Esophagus muscularis mucosa (tissue), 4 donors: ENCODE measurements at regions not wholly inside any gene's neighbourhood (a gene's known extent, or its start where the extent isn't known, plus 50 kb on each side); places are given as distances from the start of the nearest gene placed in this dataset.
"Not testable (repeated sequence)": the region's sequence is repeated elsewhere in the genome, so short reads cannot be mapped to it uniquely, and the experiment has no call there.

Experiments
- DNase-seq: peaks from one replicate; pipeline ENCODE4 v3.0.0-alpha.2; 2017; ENCODE audit errors: extremely low spot score
- H3K27ac ChIP-seq, 4 donors: fragments of 200-600 bp; sonication (generic); replicated peaks in 1 of 4; 1 replicate in 3 of 4; 2 replicates in 1 of 4; pipeline ENCODE4 v1.5.1; 2016 to 2019; ENCODE audit warnings: mild to moderate bottlenecking in 1 of 4
- H3K27me3 ChIP-seq, 4 donors: fragments of 200-600 bp; sonication (generic); one replicate each; pipeline versions ENCODE4 v1.5.1 to v1.6.0; 2016 to 2019
- H3K36me3 ChIP-seq, 4 donors: fragments of 200-600 bp; sonication (generic); one replicate each; pipeline ENCODE4 v1.5.1; 2016 to 2019
- H3K4me1 ChIP-seq, 4 donors: fragments of 200-600 bp; sonication (generic); one replicate each; pipeline ENCODE4 v1.5.1; 2016 to 2019
- H3K4me3 ChIP-seq, 4 donors: fragments of 200-600 bp; sonication (generic); 1 replicate in 2 of 4; 2 replicates in 2 of 4; pipeline ENCODE4 v1.5.1; 2016 to 2019; ENCODE audit warnings: mild to moderate bottlenecking in 4 of 4, moderate library complexity in 1 of 4
- H3K9me3 ChIP-seq, 4 donors: fragments of 200-600 bp; sonication (generic); 1 replicate in 3 of 4; 2 replicates in 1 of 4; pipeline ENCODE4 v1.5.1; 2016 to 2019
- EP300 ChIP-seq: sonication (generic); formaldehyde crosslinking; IDR thresholded peaks from one replicate; pipeline ENCODE4 v1.6.1; 2017; ENCODE audit warnings: antibody characterized with exemption
- POLR2A ChIP-seq: fragments of 450-650 bp; IDR thresholded peaks from one replicate; pipeline ENCODE4 v1.6.1; 2017; ENCODE audit warnings: antibody characterized with exemption, moderate library complexity, mild to moderate bottlenecking, low read depth
- POLR2AphosphoS5 ChIP-seq, 2 donors: sonication (generic); formaldehyde crosslinking; IDR thresholded peaks; one replicate each; pipeline ENCODE4 v1.6.1; 2017; ENCODE audit warnings: antibody characterized with exemption in 2 of 2
- WGBS: methylation state at CpG from one replicate; pipeline ENCODE4 v1.1.5; 2018; 5-methylcytosine and 5-hydroxymethylcytosine counted together
- intact Hi-C: fragments of 100-400 bp; cut with DNase I; formaldehyde crosslinking; loops from one replicate; pipeline ENCODE4 v1.15.1; 2023
- TF ChIP-seq, protein P1 (sequence below), 3 experiments: fragments of 200-600 bp in 2 of 3; fragments of 450-650 bp in 1 of 3; sonication (generic) in 2 of 3; IDR thresholded peaks; one replicate each; pipeline ENCODE4 v1.5.1; 2017 to 2019; ENCODE audit warnings: antibody characterized with exemption in 3 of 3, mild to moderate bottlenecking in 2 of 3, moderate library complexity in 1 of 3

DNA sequence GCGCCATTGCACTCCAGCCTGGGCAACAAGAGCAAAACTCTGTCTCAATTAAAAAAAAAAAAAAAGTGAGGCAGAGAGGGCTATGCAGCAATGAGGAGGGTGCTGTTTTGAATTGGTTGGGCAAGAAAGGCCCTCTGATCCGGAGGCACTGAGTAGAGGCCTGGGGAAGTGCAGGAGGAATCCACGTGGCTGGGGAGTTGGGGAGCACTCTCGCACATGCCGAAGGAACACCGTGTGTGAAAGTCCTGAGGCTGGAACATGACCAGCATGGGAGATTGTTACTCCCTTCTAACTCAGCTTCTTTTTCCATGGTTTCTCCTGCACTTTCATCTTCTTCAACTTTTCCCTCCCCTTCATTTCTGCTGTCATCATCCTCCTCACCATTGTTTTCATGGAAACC lies 347.9 kb upstream of the HS6ST1 start:
- WGBS: 93% methylated on average over 6 of the region's 6 CpGs

DNA sequence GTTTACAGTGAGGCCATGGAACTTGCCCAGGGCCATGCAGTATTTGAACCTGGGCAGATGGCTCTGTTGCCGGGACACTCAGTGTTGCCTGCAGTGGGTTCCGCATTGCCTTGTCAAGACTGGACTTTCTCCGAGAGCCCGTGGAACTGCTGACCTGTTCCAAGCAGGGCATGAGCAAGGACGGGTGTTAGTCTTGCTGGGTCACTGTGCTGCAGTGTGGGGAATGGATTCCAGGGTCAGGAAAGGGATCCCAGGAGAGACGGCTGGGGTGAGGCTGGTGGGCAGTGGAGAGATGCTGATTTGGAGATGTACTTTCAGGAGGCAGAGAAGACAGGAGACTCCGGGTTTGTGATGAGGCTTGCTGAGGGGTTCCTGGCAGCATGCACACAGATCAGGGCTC lies 348.7 kb upstream of the HS6ST1 start:
- intact Hi-C loops: no loop called here
- Histone ChIP-seq H3K36me3 (no peaks in the 10 kb centered on the region), H3K4me1 (no peaks in the 10 kb centered on the region)

More for the DNA sequence above, 347.9 kb upstream of the HS6ST1 start:
- intact Hi-C loops: no loop called here
- no peak overlapping the region for H3K4me3 ChIP-seq
- no peak for DNase-seq
- H3K27me3 ChIP-seq: peaks cover 0 to 12% (median 0%) of the 10 kb centered on the region in 4 donors
- TF ChIP-seq POLR2A: no peak
- no peak for TF ChIP-seq POLR2AphosphoS5 (IDR thresholded peaks at IDR 0.05)
- TF ChIP-seq, protein P1, sequence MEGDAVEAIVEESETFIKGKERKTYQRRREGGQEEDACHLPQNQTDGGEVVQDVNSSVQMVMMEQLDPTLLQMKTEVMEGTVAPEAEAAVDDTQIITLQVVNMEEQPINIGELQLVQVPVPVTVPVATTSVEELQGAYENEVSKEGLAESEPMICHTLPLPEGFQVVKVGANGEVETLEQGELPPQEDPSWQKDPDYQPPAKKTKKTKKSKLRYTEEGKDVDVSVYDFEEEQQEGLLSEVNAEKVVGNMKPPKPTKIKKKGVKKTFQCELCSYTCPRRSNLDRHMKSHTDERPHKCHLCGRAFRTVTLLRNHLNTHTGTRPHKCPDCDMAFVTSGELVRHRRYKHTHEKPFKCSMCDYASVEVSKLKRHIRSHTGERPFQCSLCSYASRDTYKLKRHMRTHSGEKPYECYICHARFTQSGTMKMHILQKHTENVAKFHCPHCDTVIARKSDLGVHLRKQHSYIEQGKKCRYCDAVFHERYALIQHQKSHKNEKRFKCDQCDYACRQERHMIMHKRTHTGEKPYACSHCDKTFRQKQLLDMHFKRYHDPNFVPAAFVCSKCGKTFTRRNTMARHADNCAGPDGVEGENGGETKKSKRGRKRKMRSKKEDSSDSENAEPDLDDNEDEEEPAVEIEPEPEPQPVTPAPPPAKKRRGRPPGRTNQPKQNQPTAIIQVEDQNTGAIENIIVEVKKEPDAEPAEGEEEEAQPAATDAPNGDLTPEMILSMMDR (IDR thresholded peaks at IDR 0.05): no peak
- TF ChIP-seq EP300: no peak
- H3K27ac ChIP-seq: no peak overlapping the region
- no peaks in the 10 kb centered on the region for H3K4me1 ChIP-seq
- no peaks in the 10 kb centered on the region for H3K9me3 ChIP-seq
- no peaks in the 10 kb centered on the region for H3K36me3 ChIP-seq

DNA sequence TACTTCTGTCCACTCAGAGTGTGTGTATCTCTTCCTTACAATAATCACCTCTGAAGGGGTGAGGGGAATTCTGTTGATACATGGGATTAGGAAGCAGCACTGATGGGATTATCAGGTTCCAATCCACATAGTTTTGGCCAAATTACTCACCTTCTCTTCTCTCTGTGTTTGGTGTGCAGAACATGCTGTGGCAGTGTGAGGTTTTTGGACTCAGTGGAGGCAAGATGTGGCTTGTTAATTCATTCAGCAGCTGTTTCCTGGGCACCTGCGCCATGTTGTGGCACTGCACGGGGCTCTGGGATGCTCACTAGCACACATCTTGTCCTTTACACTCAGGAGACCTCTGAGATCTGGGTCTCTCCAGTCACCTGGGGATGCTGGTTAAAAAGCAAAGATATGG lies 350.3 kb upstream of the HS6ST1 start:
- no peak for DNase-seq
- Histone ChIP-seq H3K27me3 (no peaks in the 10 kb centered on the region), H3K27ac (no peak overlapping the region), H3K4me1 (no peaks in the 10 kb centered on the region), H3K9me3 (no peaks in the 10 kb centered on the region), H3K4me3 (no peak overlapping the region), H3K36me3 (no peaks in the 10 kb centered on the region)
- intact Hi-C loops: no loop called here
- WGBS: 100% methylated on average over 1 of the region's 2 CpGs
- TF ChIP-seq POLR2A (no peak), POLR2AphosphoS5 (IDR thresholded peaks at IDR 0.05) (no peak), EP300 (no peak)
- TF ChIP-seq, protein P1 (IDR thresholded peaks at IDR 0.05): no peak

More for the DNA sequence above, 348.7 kb upstream of the HS6ST1 start:
- no peak overlapping the region for H3K4me3 ChIP-seq
- no peak overlapping the region for H3K27ac ChIP-seq
- TF ChIP-seq POLR2AphosphoS5 (IDR thresholded peaks at IDR 0.05) (no peak), POLR2A (no peak), EP300 (no peak)
- TF ChIP-seq, protein P1 (IDR thresholded peaks at IDR 0.05): no peak
- no peaks in the 10 kb centered on the region for H3K9me3 ChIP-seq
- DNase-seq: no peak
- H3K27me3 ChIP-seq: peaks cover 0 to 12% (median 0%) of the 10 kb centered on the region in 4 donors
- 88% methylated on average over 7 of the region's 7 CpGs for WGBS

DNA sequence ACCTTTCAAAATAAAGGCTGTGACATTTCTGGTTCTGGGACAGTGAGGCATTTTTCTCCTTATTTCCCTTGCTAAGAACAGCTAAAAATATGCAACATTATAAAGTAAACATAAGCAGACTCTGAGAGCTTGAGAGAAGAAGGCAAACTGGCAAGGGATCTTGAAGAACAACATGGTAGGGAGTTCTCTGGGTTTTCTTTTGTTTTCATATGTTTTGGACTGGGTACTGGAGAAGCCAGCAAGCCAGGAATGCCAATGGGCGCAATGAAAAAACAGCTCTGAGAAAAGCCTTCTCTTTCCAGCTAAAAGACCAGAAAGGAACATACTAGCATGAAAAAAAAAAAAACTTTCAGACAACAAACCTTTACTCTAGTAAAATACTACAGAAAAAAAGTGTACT lies 351.4 kb upstream of the HS6ST1 start:
- H3K36me3 ChIP-seq: no peaks in the 10 kb centered on the region
- no peak overlapping the region for H3K27ac ChIP-seq
- H3K9me3 ChIP-seq: no peaks in the 10 kb centered on the region
- no peaks in the 10 kb centered on the region for H3K27me3 ChIP-seq
- no peak for DNase-seq
- H3K4me3 ChIP-seq: no peak overlapping the region
- intact Hi-C loops: no loop called here
- H3K4me1 ChIP-seq: no peaks in the 10 kb centered on the region
- 97% methylated on average over 1 of the region's 1 CpG for WGBS
- TF ChIP-seq, protein P1 (IDR thresholded peaks at IDR 0.05): no peak
- TF ChIP-seq POLR2AphosphoS5 (IDR thresholded peaks at IDR 0.05) (no peak), EP300 (no peak), POLR2A (no peak)

DNA sequence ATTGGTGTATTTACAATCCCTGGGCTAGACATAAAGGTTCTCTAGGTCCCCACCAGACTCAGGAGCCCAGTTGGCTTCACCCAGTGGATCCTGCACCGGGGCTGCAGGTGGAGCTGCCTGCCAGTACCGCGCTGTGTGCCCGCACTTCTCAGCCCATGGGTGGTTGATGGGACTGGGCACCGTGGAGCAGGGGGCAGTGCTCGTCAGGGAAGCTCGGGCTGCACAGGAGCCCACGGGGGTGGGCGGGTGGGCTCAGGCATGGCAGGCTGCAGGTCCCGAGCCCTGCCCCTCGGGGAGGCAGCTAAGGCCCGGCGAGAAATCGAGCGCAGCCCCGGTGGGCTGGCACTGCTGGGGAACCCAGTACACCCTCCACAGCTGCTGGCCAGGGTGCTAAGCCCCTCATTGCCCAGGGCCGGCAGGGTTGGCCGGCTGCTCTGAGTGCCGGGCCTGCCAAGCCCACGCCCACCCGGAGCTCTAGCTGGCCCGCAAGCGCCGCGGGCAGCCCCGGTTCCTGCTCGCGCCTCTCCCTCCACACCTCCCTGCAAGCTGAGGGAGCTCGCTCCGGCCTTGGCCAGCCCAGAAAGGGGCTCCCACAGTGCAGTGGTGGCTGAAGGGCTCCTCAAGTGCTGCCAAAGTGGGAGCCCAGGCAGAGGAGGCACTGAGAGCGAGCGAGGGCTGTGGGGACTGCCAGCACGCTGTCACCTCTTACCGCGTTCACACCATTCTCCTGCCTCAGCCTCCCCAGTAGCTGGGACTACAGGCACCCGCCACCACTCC lies 353.5 kb upstream of the HS6ST1 start:
- WGBS: 93% methylated on average over 7 of the region's 36 CpGs
- H3K9me3 ChIP-seq, H3K4me1 ChIP-seq, H3K27me3 ChIP-seq, H3K4me3 ChIP-seq, DNase-seq, intact Hi-C loops, H3K36me3 ChIP-seq, H3K27ac ChIP-seq: not testable (repeated sequence)

DNA sequence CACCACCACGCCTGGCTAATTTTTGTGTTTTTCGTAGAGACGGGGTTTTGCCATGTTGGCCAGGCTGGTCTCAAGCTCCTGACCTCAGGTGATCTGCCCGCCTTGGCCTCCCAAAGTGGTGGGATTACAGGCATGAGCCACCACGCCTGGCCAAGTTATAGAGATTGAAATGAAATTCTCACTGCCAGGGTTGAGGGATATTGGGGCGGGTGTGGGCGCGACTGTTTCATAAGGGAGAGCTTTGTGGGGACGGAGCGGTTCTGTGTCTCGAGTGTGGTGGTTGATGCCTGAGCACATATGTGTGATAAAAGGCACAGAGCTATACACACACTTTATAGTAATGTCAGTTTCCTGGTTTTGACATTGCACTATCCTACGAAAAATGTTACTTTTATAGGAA lies 361.0 kb upstream of the HS6ST1 start:
- H3K27me3 ChIP-seq, H3K9me3 ChIP-seq, DNase-seq, H3K27ac ChIP-seq, H3K36me3 ChIP-seq, H3K4me3 ChIP-seq, H3K4me1 ChIP-seq, intact Hi-C loops: not testable (repeated sequence)
- WGBS: 96% methylated on average over 12 of the region's 12 CpGs
